Natural killer cell treated with Interleukin-12 subunit alpha and Interleukin-12 subunit beta and Interleukin-15 and Interleukin-18, amount 100 ng/mL, for 72 hours (primary cell): ENCODE measurements at regions not wholly inside any gene's neighbourhood (a gene's known extent, or its start where the extent isn't known, plus 50 kb on each side); places are given as distances from the start of the nearest gene placed in this dataset.
"Not testable (repeated sequence)": the region's sequence is repeated elsewhere in the genome, so short reads cannot be mapped to it uniquely, and the experiment has no call there.

Experiments
- ATAC-seq, 2 donors: fragments of 150-1000 bp; cut with Tn5 transposase in 1 of 2; sonication (Bioruptor Pico), chemical (Tn5 transposase) in 1 of 2; 2 replicates each; pipeline ENCODE4 v1.10.0; 2021
- DNase-seq: peaks from one replicate; pipeline ENCODE4 v3.0.0; 2022; ENCODE audit warnings: low spot score
- H3K27ac Mint-ChIP-seq, 2 donors: 1 replicate in 1 of 2; 2 replicates in 1 of 2; pipeline ENCODE4 v1.8.0; 2022; ENCODE audit warnings: mixed read lengths in 2 of 2, mild to moderate bottlenecking in 1 of 2, moderate library complexity in 1 of 2
- H3K27me3 Mint-ChIP-seq, 2 donors: 1 replicate in 1 of 2; 2 replicates in 1 of 2; pipeline ENCODE4 v1.8.0; 2022; ENCODE audit warnings: mixed read lengths in 2 of 2
- H3K36me3 Mint-ChIP-seq: one replicate; pipeline ENCODE4 v1.8.0; 2022; ENCODE audit warnings: mixed read lengths
- H3K4me1 Mint-ChIP-seq, 2 donors: 1 replicate in 1 of 2; 2 replicates in 1 of 2; pipeline ENCODE4 v1.8.0; 2022; ENCODE audit warnings: low read depth in 2 of 2, mixed read lengths in 2 of 2, mild to moderate bottlenecking in 1 of 2
- H3K4me3 Mint-ChIP-seq: one replicate; pipeline ENCODE4 v1.8.0; 2022; ENCODE audit warnings: mixed read lengths
- H3K9me3 Mint-ChIP-seq: 2 replicates; pipeline ENCODE4 v1.8.0; 2022; ENCODE audit warnings: mixed read lengths

GRCh38 chr2:225842939-225843338 lies 443.4 kb downstream of the NYAP2 start:
- no peak for DNase-seq
- no peak overlapping the region for H3K27ac Mint-ChIP-seq
- H3K4me3 Mint-ChIP-seq: no peak overlapping the region
- no peaks in the 10 kb centered on the region for H3K27me3 Mint-ChIP-seq
- no peaks in the 10 kb centered on the region for H3K4me1 Mint-ChIP-seq
- no peak for ATAC-seq
- no peaks in the 10 kb centered on the region for H3K36me3 Mint-ChIP-seq
- H3K9me3 Mint-ChIP-seq: peaks cover 14% of the 10 kb centered on the region

GRCh38 chr2:225841314-225841713 lies 441.8 kb downstream of the NYAP2 start:
- Mint-ChIP-seq H3K9me3 (peaks cover 8% of the 10 kb centered on the region), H3K4me3 (no peak overlapping the region), H3K27me3 (no peaks in the 10 kb centered on the region), H3K27ac (no peak overlapping the region), H3K36me3 (no peaks in the 10 kb centered on the region), H3K4me1 (no peaks in the 10 kb centered on the region)
- ATAC-seq (no peak), DNase-seq (no peak)

GRCh38 chr2:225837328-225837727 lies 437.8 kb downstream of the NYAP2 start:
- no peak overlapping the region for H3K27ac Mint-ChIP-seq
- no peaks in the 10 kb centered on the region for H3K4me1 Mint-ChIP-seq
- H3K9me3 Mint-ChIP-seq: peaks cover 10% of the 10 kb centered on the region
- no peak overlapping the region for H3K4me3 Mint-ChIP-seq
- ATAC-seq (no peak), DNase-seq (no peak)
- no peaks in the 10 kb centered on the region for H3K36me3 Mint-ChIP-seq
- H3K27me3 Mint-ChIP-seq: no peaks in the 10 kb centered on the region

GRCh38 chr2:225824748-225825449 lies 425.4 kb downstream of the NYAP2 start:
- peaks cover 23% of the 10 kb centered on the region for H3K9me3 Mint-ChIP-seq
- ATAC-seq: no peak
- DNase-seq: no peak
- no peaks in the 10 kb centered on the region for H3K4me1 Mint-ChIP-seq
- H3K4me3 Mint-ChIP-seq: no peak overlapping the region
- no peaks in the 10 kb centered on the region for H3K36me3 Mint-ChIP-seq
- H3K27ac Mint-ChIP-seq: no peak overlapping the region
- no peaks in the 10 kb centered on the region for H3K27me3 Mint-ChIP-seq

- ATAC-seq: no peak
- Mint-ChIP-seq H3K4me1 (no peaks in the 10 kb centered on the region), H3K9me3 (peaks cover 12% of the 10 kb centered on the region)
These were observed 421.8 kb downstream of the NYAP2 start for GRCh38 chr2:225821351-225821750.

GRCh38 chr2:225820826-225821225 lies 421.3 kb downstream of the NYAP2 start:
- Mint-ChIP-seq H3K4me1 (no peaks in the 10 kb centered on the region), H3K9me3 (peaks cover 8% of the 10 kb centered on the region), H3K27ac (no peak overlapping the region), H3K27me3 (no peaks in the 10 kb centered on the region), H3K4me3 (no peak overlapping the region), H3K36me3 (no peaks in the 10 kb centered on the region)
- DNase-seq (no peak), ATAC-seq (no peak)

More at GRCh38 chr2:225821351-225821750, 421.8 kb downstream of the NYAP2 start:
- Mint-ChIP-seq H3K27ac (no peak overlapping the region), H3K27me3 (no peaks in the 10 kb centered on the region), H3K4me3 (no peak overlapping the region), H3K36me3 (no peaks in the 10 kb centered on the region)
- DNase-seq: no peak

GRCh38 chr2:225814554-225814953 lies 415.0 kb downstream of the NYAP2 start:
- H3K27ac Mint-ChIP-seq: no peak overlapping the region
- H3K27me3 Mint-ChIP-seq: no peaks in the 10 kb centered on the region
- ATAC-seq (no peak), DNase-seq (no peak)
- no peaks in the 10 kb centered on the region for H3K36me3 Mint-ChIP-seq
- H3K4me1 Mint-ChIP-seq: no peaks in the 10 kb centered on the region
- H3K9me3 Mint-ChIP-seq: peaks cover 7% of the 10 kb centered on the region
- no peak overlapping the region for H3K4me3 Mint-ChIP-seq

GRCh38 chr2:225806105-225806504 lies 406.6 kb downstream of the NYAP2 start:
- Mint-ChIP-seq H3K9me3 (no peaks in the 10 kb centered on the region), H3K27me3 (no peaks in the 10 kb centered on the region), H3K4me1 (no peaks in the 10 kb centered on the region), H3K4me3 (no peak overlapping the region), H3K36me3 (no peaks in the 10 kb centered on the region), H3K27ac (no peak overlapping the region)
- DNase-seq: no peak
- ATAC-seq: no peak

GRCh38 chr2:225802076-225802475 lies 402.6 kb downstream of the NYAP2 start:
- ATAC-seq, H3K4me3 Mint-ChIP-seq, H3K4me1 Mint-ChIP-seq, H3K27ac Mint-ChIP-seq, DNase-seq, H3K27me3 Mint-ChIP-seq, H3K36me3 Mint-ChIP-seq, H3K9me3 Mint-ChIP-seq: not testable (repeated sequence)

GRCh38 chr2:225797394-225797793 lies 397.9 kb downstream of the NYAP2 start:
- DNase-seq: no peak
- Mint-ChIP-seq H3K27me3 (no peaks in the 10 kb centered on the region), H3K9me3 (peaks cover 3% of the 10 kb centered on the region), H3K36me3 (no peaks in the 10 kb centered on the region), H3K4me1 (no peaks in the 10 kb centered on the region), H3K27ac (no peak overlapping the region), H3K4me3 (no peak overlapping the region)
- no peak for ATAC-seq

- Mint-ChIP-seq H3K4me1 (no peaks in the 10 kb centered on the region), H3K9me3 (peaks cover 3% of the 10 kb centered on the region), H3K27me3 (no peaks in the 10 kb centered on the region), H3K4me3 (no peak overlapping the region), H3K27ac (no peak overlapping the region), H3K36me3 (no peaks in the 10 kb centered on the region)
- DNase-seq (no peak), ATAC-seq (no peak)
These were observed 395.3 kb downstream of the NYAP2 start for GRCh38 chr2:225794652-225795400.

GRCh38 chr2:225793736-225794550 lies 394.4 kb downstream of the NYAP2 start:
- Mint-ChIP-seq H3K27ac (no peak overlapping the region), H3K9me3 (peaks cover 3% of the 10 kb centered on the region), H3K36me3 (no peaks in the 10 kb centered on the region), H3K4me1 (no peaks in the 10 kb centered on the region), H3K4me3 (no peak overlapping the region), H3K27me3 (no peaks in the 10 kb centered on the region)
- no peak for ATAC-seq
- DNase-seq: no peak

GRCh38 chr2:225788571-225789094 lies 389.1 kb downstream of the NYAP2 start:
- DNase-seq: no peak
- no peak overlapping the region for H3K4me3 Mint-ChIP-seq
- H3K9me3 Mint-ChIP-seq: no peaks in the 10 kb centered on the region
- no peak overlapping the region for H3K27ac Mint-ChIP-seq
- no peaks in the 10 kb centered on the region for H3K4me1 Mint-ChIP-seq
- ATAC-seq: no peak
- no peaks in the 10 kb centered on the region for H3K36me3 Mint-ChIP-seq
- H3K27me3 Mint-ChIP-seq: no peaks in the 10 kb centered on the region

GRCh38 chr2:225787497-225787896 lies 388.0 kb downstream of the NYAP2 start:
- Mint-ChIP-seq H3K4me3 (no peak overlapping the region), H3K36me3 (no peaks in the 10 kb centered on the region), H3K9me3 (no peaks in the 10 kb centered on the region)

More at GRCh38 chr2:225787497-225787896, 388.0 kb downstream of the NYAP2 start:
- Mint-ChIP-seq H3K4me1 (no peaks in the 10 kb centered on the region), H3K27me3 (no peaks in the 10 kb centered on the region), H3K27ac (no peak overlapping the region)
- DNase-seq (no peak), ATAC-seq (no peak)
